Thoracic aorta (tissue), 2 donors: ENCODE measurements at regions not wholly inside any gene's neighbourhood (a gene's known extent, or its start where the extent isn't known, plus 50 kb on each side); places are given as distances from the start of the nearest gene placed in this dataset.

Source experiments
- ATAC-seq: fragments of 150-250 bp; one replicate; pipeline ENCODE4 v1.8.0; 2017; ENCODE audit warnings: low read depth; ENCODE audit not compliant: insufficient number of reproducible peaks, low FRiP score
- DNase-seq: peaks from one replicate; pipeline ENCODE4 v3.0.0-alpha.2; 2020; ENCODE audit warnings: low spot score
- H3K27ac ChIP-seq, 2 donors: fragments of 200-600 bp; sonication (generic); 1 replicate in 1 of 2; 2 replicates in 1 of 2; pipeline ENCODE4 v1.5.1; 2016; ENCODE audit warnings: mild to moderate bottlenecking in 2 of 2, moderate library complexity in 2 of 2
- H3K27me3 ChIP-seq: fragments of 200-600 bp; sonication (generic); replicated peaks from 2 replicates; pipeline ENCODE4 v1.6.0; 2016; ENCODE audit warnings: mild to moderate bottlenecking; ENCODE audit not compliant: insufficient read depth
- H3K36me3 ChIP-seq: fragments of 200-600 bp; sonication (generic); one replicate; pipeline ENCODE4 v1.5.1; 2016
- H3K4me1 ChIP-seq, 2 donors: fragments of 200-600 bp; sonication (generic); 1 replicate in 1 of 2; 2 replicates in 1 of 2; pipeline versions ENCODE4 v1.5.1 to v1.6.0; 2016; ENCODE audit warnings: low read depth in 2 of 2, mild to moderate bottlenecking in 1 of 2; ENCODE audit not compliant: control insufficient read depth in 1 of 2
- H3K4me3 ChIP-seq: fragments of 200-600 bp; sonication (generic); 2 replicates; pipeline ENCODE4 v1.5.1; 2016; ENCODE audit warnings: mild to moderate bottlenecking
- H3K9me3 ChIP-seq: fragments of 200-600 bp; sonication (generic); 2 replicates; pipeline ENCODE4 v1.5.1; 2016
- TF ChIP-seq, protein P1 (sequence below): fragments of 200-600 bp; sonication (generic); IDR thresholded peaks from one replicate; pipeline ENCODE4 v1.5.1; 2019; ENCODE audit warnings: antibody characterized with exemption

DNA sequence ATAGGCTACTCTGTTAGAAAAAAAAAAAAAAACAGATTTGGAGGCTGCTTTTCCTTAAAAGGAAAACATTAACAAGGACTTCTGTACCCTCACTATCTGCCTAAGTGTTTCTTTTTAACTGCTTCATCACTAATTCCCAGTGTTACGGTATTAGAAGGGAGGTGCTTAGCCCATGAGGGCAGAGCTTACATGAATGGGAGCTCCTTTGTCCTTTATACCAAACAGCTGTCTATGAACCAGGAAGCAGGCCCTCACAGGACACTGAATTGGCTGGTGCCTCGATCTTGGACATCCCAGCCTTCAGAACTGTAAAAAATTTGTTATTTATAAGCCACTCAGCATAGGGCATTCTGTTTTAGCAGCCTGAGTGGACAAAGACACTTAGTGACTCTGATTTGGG is 215.6 kb upstream of the NRSN1 start:
- Histone ChIP-seq H3K4me1 (peaks cover 0 to 3% of the 10 kb centered on the region in 2 donors), H3K4me3 (no peak overlapping the region), H3K27ac (no peak overlapping the region), H3K27me3 (no peaks in the 10 kb centered on the region), H3K9me3 (no peaks in the 10 kb centered on the region), H3K36me3 (no peaks in the 10 kb centered on the region)
- ATAC-seq (no peak), DNase-seq (no peak)
- TF ChIP-seq, protein P1, sequence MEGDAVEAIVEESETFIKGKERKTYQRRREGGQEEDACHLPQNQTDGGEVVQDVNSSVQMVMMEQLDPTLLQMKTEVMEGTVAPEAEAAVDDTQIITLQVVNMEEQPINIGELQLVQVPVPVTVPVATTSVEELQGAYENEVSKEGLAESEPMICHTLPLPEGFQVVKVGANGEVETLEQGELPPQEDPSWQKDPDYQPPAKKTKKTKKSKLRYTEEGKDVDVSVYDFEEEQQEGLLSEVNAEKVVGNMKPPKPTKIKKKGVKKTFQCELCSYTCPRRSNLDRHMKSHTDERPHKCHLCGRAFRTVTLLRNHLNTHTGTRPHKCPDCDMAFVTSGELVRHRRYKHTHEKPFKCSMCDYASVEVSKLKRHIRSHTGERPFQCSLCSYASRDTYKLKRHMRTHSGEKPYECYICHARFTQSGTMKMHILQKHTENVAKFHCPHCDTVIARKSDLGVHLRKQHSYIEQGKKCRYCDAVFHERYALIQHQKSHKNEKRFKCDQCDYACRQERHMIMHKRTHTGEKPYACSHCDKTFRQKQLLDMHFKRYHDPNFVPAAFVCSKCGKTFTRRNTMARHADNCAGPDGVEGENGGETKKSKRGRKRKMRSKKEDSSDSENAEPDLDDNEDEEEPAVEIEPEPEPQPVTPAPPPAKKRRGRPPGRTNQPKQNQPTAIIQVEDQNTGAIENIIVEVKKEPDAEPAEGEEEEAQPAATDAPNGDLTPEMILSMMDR, result no peak

DNA sequence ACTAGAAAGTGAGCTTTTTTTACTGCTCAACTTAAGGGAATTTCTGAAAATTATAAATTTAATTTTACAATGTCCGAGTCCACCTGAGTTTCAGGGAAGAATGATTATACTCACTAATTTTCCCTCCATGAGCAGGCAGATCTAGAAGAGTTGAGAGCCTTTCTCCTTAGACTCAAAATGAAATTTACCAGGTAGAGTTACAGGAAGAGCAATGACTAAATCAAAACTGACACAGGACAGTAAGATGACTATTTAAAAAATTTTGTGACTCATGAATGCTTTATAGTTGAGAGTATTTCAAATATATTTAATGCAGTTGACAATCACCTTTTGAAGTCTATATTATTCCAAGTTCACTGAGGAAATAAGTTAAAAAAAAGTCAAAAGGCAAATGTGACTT is 198.1 kb upstream of the NRSN1 start:
- H3K27me3 ChIP-seq, result no peaks in the 10 kb centered on the region
- ATAC-seq (no peak), DNase-seq (no peak)
- no peak overlapping the region for H3K4me3 ChIP-seq
- H3K9me3 ChIP-seq, result no peaks in the 10 kb centered on the region
- H3K27ac ChIP-seq, result no peak overlapping the region
- no peaks in the 10 kb centered on the region for H3K4me1 ChIP-seq
- TF ChIP-seq, protein P1, result no peak
- no peaks in the 10 kb centered on the region for H3K36me3 ChIP-seq

DNA sequence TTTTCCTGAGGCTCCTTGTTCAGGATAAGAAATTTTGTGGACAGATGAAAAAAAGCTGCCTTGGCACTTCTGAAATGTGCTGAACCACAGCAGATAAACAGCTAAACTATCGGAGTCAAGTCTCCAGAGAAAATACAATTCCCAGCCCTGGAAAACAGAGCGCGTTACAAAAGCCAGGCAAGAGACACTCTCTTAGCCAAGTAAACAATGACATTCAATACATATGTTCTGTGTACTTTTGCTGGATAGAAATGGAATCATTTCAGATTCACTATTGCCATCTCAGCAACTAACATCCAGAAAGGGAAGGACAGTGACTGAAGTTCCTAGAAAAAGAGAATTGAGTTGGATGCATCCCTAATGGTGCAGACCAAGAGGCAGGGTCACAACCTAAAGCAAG is 196.8 kb upstream of the NRSN1 start:
- DNase-seq, result no peak
- ATAC-seq, result no peak
- TF ChIP-seq, protein P1, result no peak

DNA sequence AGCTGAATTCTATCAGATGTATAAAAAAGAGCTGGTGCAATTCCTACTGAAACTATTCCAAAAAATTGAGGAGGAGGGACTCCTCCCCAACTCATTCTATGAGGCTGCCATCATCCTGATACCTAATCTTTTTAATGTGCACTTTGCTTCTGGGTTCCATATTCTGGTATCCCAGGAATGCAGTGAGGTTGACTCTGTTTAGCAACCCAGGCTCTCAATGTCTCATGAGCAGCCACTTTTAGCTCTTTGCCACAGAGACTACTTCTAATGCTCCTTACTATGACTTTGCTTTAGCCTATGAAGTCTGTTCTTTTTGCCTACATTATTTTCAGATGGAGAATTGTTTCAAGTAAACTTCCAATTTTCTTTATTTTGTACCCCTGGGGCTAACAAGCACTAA is 185.5 kb upstream of the NRSN1 start:
- no peaks in the 10 kb centered on the region for H3K4me1 ChIP-seq
- H3K4me3 ChIP-seq, result no peak overlapping the region
- H3K36me3 ChIP-seq, result no peaks in the 10 kb centered on the region
- H3K9me3 ChIP-seq, result no peaks in the 10 kb centered on the region
- DNase-seq, result no peak
- no peaks in the 10 kb centered on the region for H3K27me3 ChIP-seq
- H3K27ac ChIP-seq, result no peak overlapping the region
- ATAC-seq, result no peak
- TF ChIP-seq, protein P1, result no peak

More for the DNA sequence above, 196.8 kb upstream of the NRSN1 start:
- peaks cover 5% of the 10 kb centered on the region for H3K9me3 ChIP-seq
- H3K4me1 ChIP-seq, result no peaks in the 10 kb centered on the region
- no peak overlapping the region for H3K4me3 ChIP-seq
- H3K27me3 ChIP-seq, result no peaks in the 10 kb centered on the region
- no peak overlapping the region for H3K27ac ChIP-seq
- no peaks in the 10 kb centered on the region for H3K36me3 ChIP-seq

DNA sequence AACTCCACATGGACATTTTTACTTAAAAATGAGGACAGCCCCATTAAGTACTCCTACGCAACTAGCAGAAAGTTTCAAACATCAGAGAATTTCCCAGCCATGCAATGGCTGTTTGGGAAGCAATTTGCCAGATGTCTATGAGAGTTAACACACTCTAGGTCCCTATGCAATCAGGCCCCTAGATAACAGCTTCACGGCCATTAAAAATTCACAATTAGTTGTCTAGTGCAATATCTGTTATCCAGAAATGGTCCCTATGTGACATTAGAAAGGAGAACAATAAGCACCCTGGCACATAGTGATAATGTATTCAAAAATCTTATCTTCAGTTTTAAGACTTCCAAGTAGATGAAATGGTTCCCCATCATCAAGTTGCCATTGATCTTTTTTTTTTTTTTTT is 174.3 kb upstream of the NRSN1 start:
- H3K4me1 ChIP-seq, result no peaks in the 10 kb centered on the region
- H3K4me3 ChIP-seq, result no peak overlapping the region
- ATAC-seq (no peak), DNase-seq (no peak)
- H3K27me3 ChIP-seq, result no peaks in the 10 kb centered on the region
- no peaks in the 10 kb centered on the region for H3K9me3 ChIP-seq
- H3K27ac ChIP-seq, result no peak overlapping the region
- TF ChIP-seq, protein P1, result no peak
- no peaks in the 10 kb centered on the region for H3K36me3 ChIP-seq
